ENCODE measurements at regions not wholly inside any gene's neighbourhood (a gene's known extent, or its start where the extent isn't known, plus 50 kb on each side); places are given as distances from the start of the nearest gene placed in this dataset.

- no peak for DNase-seq
- Histone ChIP-seq H3K9me3 (ENCODE audit: control insufficient read depth in 2 of 2, insufficient read depth in 1 of 2, low read depth in 1 of 2, low read length in 1 of 2) (no peaks in the 10 kb centered on the region), H3K4me3 (ENCODE audit: low read depth in 1 of 3, low read length in 3 of 3) (no peak overlapping the region), H3K27ac (ENCODE audit: low read depth in 1 of 3, low read length in 2 of 3) (no peak overlapping the region), H3K36me3 (ENCODE audit: control insufficient read depth in 3 of 3, insufficient read depth in 2 of 3, low read depth in 1 of 3, low read length in 3 of 3) (no peaks in the 10 kb centered on the region), H3K27me3 (ENCODE audit: control insufficient read depth in 3 of 3, insufficient read depth in 3 of 3, low read length in 3 of 3) (peaks cover 0 to 2% (median 0%) of the 10 kb centered on the region in 3 donors), H3K4me1 (ENCODE audit: control insufficient read depth in 3 of 3, insufficient read depth in 2 of 3, low read depth in 1 of 3, low read length in 2 of 3) (no peaks in the 10 kb centered on the region)
- no peak for FAIRE-seq
These were observed 142.6 kb upstream of the GAS1 start for GRCh38 chr9:87089929-87090328.

- no peak overlapping the region for H3K4me3 ChIP-seq (ENCODE audit: low read depth in 1 of 3, low read length in 3 of 3)
- H3K36me3 ChIP-seq (ENCODE audit: control insufficient read depth in 3 of 3, insufficient read depth in 2 of 3, low read depth in 1 of 3, low read length in 3 of 3) = no peaks in the 10 kb centered on the region
- peaks cover 0 to 4% (median 0%) of the 10 kb centered on the region in 3 donors for H3K27me3 ChIP-seq (ENCODE audit: control insufficient read depth in 3 of 3, insufficient read depth in 3 of 3, low read length in 3 of 3)
- FAIRE-seq = no peak
- no peaks in the 10 kb centered on the region for H3K9me3 ChIP-seq (ENCODE audit: control insufficient read depth in 2 of 2, insufficient read depth in 1 of 2, low read depth in 1 of 2, low read length in 1 of 2)
- H3K4me1 ChIP-seq (ENCODE audit: control insufficient read depth in 3 of 3, insufficient read depth in 2 of 3, low read depth in 1 of 3, low read length in 2 of 3) = no peaks in the 10 kb centered on the region
- 78 to 91% (median 82%) methylated on average over 3 of the region's 3 CpGs for WGBS, 3 donors
- no peak overlapping the region for H3K27ac ChIP-seq (ENCODE audit: low read depth in 1 of 3, low read length in 2 of 3)
- DNase-seq = no peak
These were observed 146.5 kb upstream of the GAS1 start for GRCh38 chr9:87093777-87094176.

- Histone ChIP-seq H3K27ac (ENCODE audit: low read depth in 1 of 3, low read length in 2 of 3) (no peak overlapping the region), H3K27me3 (ENCODE audit: control insufficient read depth in 3 of 3, insufficient read depth in 3 of 3, low read length in 3 of 3) (peaks cover 0 to 4% (median 0%) of the 10 kb centered on the region in 3 donors), H3K4me1 (ENCODE audit: control insufficient read depth in 3 of 3, insufficient read depth in 2 of 3, low read depth in 1 of 3, low read length in 2 of 3) (no peaks in the 10 kb centered on the region), H3K9me3 (ENCODE audit: control insufficient read depth in 2 of 2, insufficient read depth in 1 of 2, low read depth in 1 of 2, low read length in 1 of 2) (no peaks in the 10 kb centered on the region), H3K36me3 (ENCODE audit: control insufficient read depth in 3 of 3, insufficient read depth in 2 of 3, low read depth in 1 of 3, low read length in 3 of 3) (no peaks in the 10 kb centered on the region), H3K4me3 (ENCODE audit: low read depth in 1 of 3, low read length in 3 of 3) (no peak overlapping the region)
- FAIRE-seq = no peak
- no peak for DNase-seq
- 66 to 75% (median 71%) methylated on average over 5 of the region's 5 CpGs for WGBS, 3 donors
These were observed 148.6 kb upstream of the GAS1 start for GRCh38 chr9:87095951-87096350.

- Histone ChIP-seq H3K36me3 (ENCODE audit: control insufficient read depth in 3 of 3, insufficient read depth in 2 of 3, low read depth in 1 of 3, low read length in 3 of 3) (no peaks in the 10 kb centered on the region), H3K27me3 (ENCODE audit: control insufficient read depth in 3 of 3, insufficient read depth in 3 of 3, low read length in 3 of 3) (peaks cover 0 to 2% (median 0%) of the 10 kb centered on the region in 3 donors), H3K9me3 (ENCODE audit: control insufficient read depth in 2 of 2, insufficient read depth in 1 of 2, low read depth in 1 of 2, low read length in 1 of 2) (no peaks in the 10 kb centered on the region), H3K4me3 (ENCODE audit: low read depth in 1 of 3, low read length in 3 of 3) (no peak overlapping the region), H3K27ac (ENCODE audit: low read depth in 1 of 3, low read length in 2 of 3) (no peak overlapping the region), H3K4me1 (ENCODE audit: control insufficient read depth in 3 of 3, insufficient read depth in 2 of 3, low read depth in 1 of 3, low read length in 2 of 3) (no peaks in the 10 kb centered on the region)
- FAIRE-seq (no peak), DNase-seq (no peak)
- 66 to 90% (median 84%) methylated on average over 2 of the region's 2 CpGs for WGBS, 3 donors
These were observed 149.2 kb upstream of the GAS1 start for GRCh38 chr9:87096506-87096905.

GRCh38 chr9:87097238-87097637, 149.9 kb upstream of the GAS1 start:
- Histone ChIP-seq H3K9me3 (ENCODE audit: control insufficient read depth in 2 of 2, insufficient read depth in 1 of 2, low read depth in 1 of 2, low read length in 1 of 2) (no peaks in the 10 kb centered on the region), H3K27me3 (ENCODE audit: control insufficient read depth in 3 of 3, insufficient read depth in 3 of 3, low read length in 3 of 3) (peaks cover 0 to 2% (median 0%) of the 10 kb centered on the region in 3 donors), H3K4me3 (ENCODE audit: low read depth in 1 of 3, low read length in 3 of 3) (no peak overlapping the region), H3K36me3 (ENCODE audit: control insufficient read depth in 3 of 3, insufficient read depth in 2 of 3, low read depth in 1 of 3, low read length in 3 of 3) (no peaks in the 10 kb centered on the region), H3K27ac (ENCODE audit: low read depth in 1 of 3, low read length in 2 of 3) (no peak overlapping the region), H3K4me1 (ENCODE audit: control insufficient read depth in 3 of 3, insufficient read depth in 2 of 3, low read depth in 1 of 3, low read length in 2 of 3) (no peaks in the 10 kb centered on the region)
- DNase-seq (no peak), FAIRE-seq (no peak)
- 77 to 83% (median 80%) methylated on average over 3 of the region's 3 CpGs for WGBS, 3 donors

GRCh38 chr9:87099407-87099806, 152.1 kb upstream of the GAS1 start:
- Histone ChIP-seq H3K27ac (ENCODE audit: low read depth in 1 of 3, low read length in 2 of 3) (no peak overlapping the region), H3K27me3 (ENCODE audit: control insufficient read depth in 3 of 3, insufficient read depth in 3 of 3, low read length in 3 of 3) (peaks cover 0 to 2% (median 0%) of the 10 kb centered on the region in 3 donors), H3K9me3 (ENCODE audit: control insufficient read depth in 2 of 2, insufficient read depth in 1 of 2, low read depth in 1 of 2, low read length in 1 of 2) (no peaks in the 10 kb centered on the region), H3K4me1 (ENCODE audit: control insufficient read depth in 3 of 3, insufficient read depth in 2 of 3, low read depth in 1 of 3, low read length in 2 of 3) (no peaks in the 10 kb centered on the region), H3K36me3 (ENCODE audit: control insufficient read depth in 3 of 3, insufficient read depth in 2 of 3, low read depth in 1 of 3, low read length in 3 of 3) (no peaks in the 10 kb centered on the region), H3K4me3 (ENCODE audit: low read depth in 1 of 3, low read length in 3 of 3) (no peak overlapping the region)
- no peak for FAIRE-seq
- 29 to 64% (median 40%) methylated on average over 1 of the region's 1 CpG for WGBS, 3 donors
- no peak for DNase-seq

- WGBS, 3 donors = 7 to 20% (median 11%) methylated on average over 1 of the region's 1 CpG
- DNase-seq (no peak), FAIRE-seq (no peak)
- Histone ChIP-seq H3K4me1 (ENCODE audit: control insufficient read depth in 3 of 3, insufficient read depth in 2 of 3, low read depth in 1 of 3, low read length in 2 of 3) (no peaks in the 10 kb centered on the region), H3K4me3 (ENCODE audit: low read depth in 1 of 3, low read length in 3 of 3) (no peak overlapping the region), H3K36me3 (ENCODE audit: control insufficient read depth in 3 of 3, insufficient read depth in 2 of 3, low read depth in 1 of 3, low read length in 3 of 3) (no peaks in the 10 kb centered on the region), H3K27me3 (ENCODE audit: control insufficient read depth in 3 of 3, insufficient read depth in 3 of 3, low read length in 3 of 3) (peaks cover 0 to 2% (median 0%) of the 10 kb centered on the region in 3 donors), H3K27ac (ENCODE audit: low read depth in 1 of 3, low read length in 2 of 3) (no peak overlapping the region), H3K9me3 (ENCODE audit: control insufficient read depth in 2 of 2, insufficient read depth in 1 of 2, low read depth in 1 of 2, low read length in 1 of 2) (no peaks in the 10 kb centered on the region)
These were observed 152.7 kb upstream of the GAS1 start for GRCh38 chr9:87100001-87100400.

GRCh38 chr9:87102126-87102525, 154.8 kb upstream of the GAS1 start:
- H3K27me3 ChIP-seq (ENCODE audit: control insufficient read depth in 3 of 3, insufficient read depth in 3 of 3, low read length in 3 of 3) = no peaks in the 10 kb centered on the region
- H3K9me3 ChIP-seq (ENCODE audit: control insufficient read depth in 2 of 2, insufficient read depth in 1 of 2, low read depth in 1 of 2, low read length in 1 of 2) = no peaks in the 10 kb centered on the region
- H3K36me3 ChIP-seq (ENCODE audit: control insufficient read depth in 3 of 3, insufficient read depth in 2 of 3, low read depth in 1 of 3, low read length in 3 of 3) = no peaks in the 10 kb centered on the region
- DNase-seq (no peak), FAIRE-seq (no peak)
- no peak overlapping the region for H3K4me3 ChIP-seq (ENCODE audit: low read depth in 1 of 3, low read length in 3 of 3)
- 74 to 87% (median 87%) methylated on average over 4 of the region's 4 CpGs for WGBS, 3 donors
- H3K27ac ChIP-seq (ENCODE audit: low read depth in 1 of 3, low read length in 2 of 3) = no peak overlapping the region
- no peaks in the 10 kb centered on the region for H3K4me1 ChIP-seq (ENCODE audit: control insufficient read depth in 3 of 3, insufficient read depth in 2 of 3, low read depth in 1 of 3, low read length in 2 of 3)

- Histone ChIP-seq H3K9me3 (ENCODE audit: control insufficient read depth in 2 of 2, insufficient read depth in 1 of 2, low read depth in 1 of 2, low read length in 1 of 2) (peaks cover 0 to 6% of the 10 kb centered on the region in 2 donors), H3K4me1 (ENCODE audit: control insufficient read depth in 3 of 3, insufficient read depth in 2 of 3, low read depth in 1 of 3, low read length in 2 of 3) (no peaks in the 10 kb centered on the region), H3K27me3 (ENCODE audit: control insufficient read depth in 3 of 3, insufficient read depth in 3 of 3, low read length in 3 of 3) (no peaks in the 10 kb centered on the region), H3K27ac (ENCODE audit: low read depth in 1 of 3, low read length in 2 of 3) (no peak overlapping the region), H3K36me3 (ENCODE audit: control insufficient read depth in 3 of 3, insufficient read depth in 2 of 3, low read depth in 1 of 3, low read length in 3 of 3) (no peaks in the 10 kb centered on the region), H3K4me3 (ENCODE audit: low read depth in 1 of 3, low read length in 3 of 3) (no peak overlapping the region)
- WGBS, 3 donors = 58 to 79% (median 68%) methylated on average over 1 of the region's 1 CpG
- FAIRE-seq = no peak
- no peak for DNase-seq
These were observed 159.8 kb upstream of the GAS1 start for GRCh38 chr9:87107072-87107471.

Data from small intestine (tissue), 7 donors.